ENCODE measurements at regions not wholly inside any gene's neighbourhood (a gene's known extent, or its start where the extent isn't known, plus 50 kb on each side); places are given as distances from the start of the nearest gene placed in this dataset.
A peak's percentile ranks its signal among the peaks of the same experiment; 100 is the strongest.

DNA sequence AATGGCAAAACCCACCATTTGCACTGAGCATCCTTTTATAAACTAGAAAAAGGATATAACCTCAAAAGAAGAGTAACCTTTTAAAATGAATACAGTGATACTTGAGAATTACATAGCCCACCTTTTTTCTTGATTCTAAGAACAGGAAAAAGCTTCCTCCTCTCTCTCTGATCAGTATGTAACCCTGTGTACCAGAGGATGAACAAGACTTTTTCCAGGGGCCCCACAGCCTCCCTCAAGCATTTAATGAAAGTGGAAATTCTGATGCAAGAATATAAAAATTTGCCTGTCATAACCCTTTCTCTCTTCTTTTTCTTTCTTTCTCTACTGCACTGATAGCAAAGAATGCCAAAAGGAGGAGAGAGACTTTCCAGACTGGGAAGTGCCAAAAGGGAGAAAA lies 64.2 kb upstream of the BTN3A2 start:
- TF ChIP-seq, protein P1, sequence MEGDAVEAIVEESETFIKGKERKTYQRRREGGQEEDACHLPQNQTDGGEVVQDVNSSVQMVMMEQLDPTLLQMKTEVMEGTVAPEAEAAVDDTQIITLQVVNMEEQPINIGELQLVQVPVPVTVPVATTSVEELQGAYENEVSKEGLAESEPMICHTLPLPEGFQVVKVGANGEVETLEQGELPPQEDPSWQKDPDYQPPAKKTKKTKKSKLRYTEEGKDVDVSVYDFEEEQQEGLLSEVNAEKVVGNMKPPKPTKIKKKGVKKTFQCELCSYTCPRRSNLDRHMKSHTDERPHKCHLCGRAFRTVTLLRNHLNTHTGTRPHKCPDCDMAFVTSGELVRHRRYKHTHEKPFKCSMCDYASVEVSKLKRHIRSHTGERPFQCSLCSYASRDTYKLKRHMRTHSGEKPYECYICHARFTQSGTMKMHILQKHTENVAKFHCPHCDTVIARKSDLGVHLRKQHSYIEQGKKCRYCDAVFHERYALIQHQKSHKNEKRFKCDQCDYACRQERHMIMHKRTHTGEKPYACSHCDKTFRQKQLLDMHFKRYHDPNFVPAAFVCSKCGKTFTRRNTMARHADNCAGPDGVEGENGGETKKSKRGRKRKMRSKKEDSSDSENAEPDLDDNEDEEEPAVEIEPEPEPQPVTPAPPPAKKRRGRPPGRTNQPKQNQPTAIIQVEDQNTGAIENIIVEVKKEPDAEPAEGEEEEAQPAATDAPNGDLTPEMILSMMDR (IDR thresholded peaks at IDR 0.05; ENCODE audit: low read depth, low read length) = no peak
- TF ChIP-seq, protein P2, sequence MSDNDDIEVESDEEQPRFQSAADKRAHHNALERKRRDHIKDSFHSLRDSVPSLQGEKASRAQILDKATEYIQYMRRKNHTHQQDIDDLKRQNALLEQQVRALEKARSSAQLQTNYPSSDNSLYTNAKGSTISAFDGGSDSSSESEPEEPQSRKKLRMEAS (IDR thresholded peaks at IDR 0.05; ENCODE audit: low read depth, low read length) = no peak
- TF ChIP-seq MYC (IDR thresholded peaks at IDR 0.05; ENCODE audit: low read depth, low read length) (no peak), POLR2A (IDR thresholded peaks at IDR 0.05; ENCODE audit: extremely low read depth, insufficient read length) (no peak)
- no peak for DNase-seq (ENCODE audit: low read depth)
- no peak overlapping the region for H3K4me3 ChIP-seq (ENCODE audit: low read depth, low read length)

DNA sequence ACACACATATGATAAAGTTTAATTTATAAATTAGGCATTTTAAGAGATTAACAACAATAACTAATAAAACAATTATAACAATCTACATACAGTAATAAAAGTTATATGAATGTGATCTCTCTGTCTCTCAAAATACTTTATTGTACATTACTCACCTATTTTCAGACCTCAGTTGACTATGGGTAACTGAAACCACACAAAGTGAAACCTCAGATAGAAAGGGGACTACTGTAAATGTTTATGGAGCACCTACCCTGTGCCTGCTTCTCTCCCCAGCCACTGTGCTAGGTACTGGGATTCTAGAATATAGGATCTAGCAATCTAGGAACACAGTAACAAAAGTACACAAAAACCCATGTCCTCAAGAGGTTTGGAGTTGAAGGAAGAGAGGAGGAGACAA lies 63.4 kb upstream of the BTN3A2 start:
- TF ChIP-seq POLR2A (IDR thresholded peaks at IDR 0.05; ENCODE audit: extremely low read depth, insufficient read length) (no peak), MYC (IDR thresholded peaks at IDR 0.05; ENCODE audit: low read depth, low read length) (no peak)
- TF ChIP-seq, protein P2 (IDR thresholded peaks at IDR 0.05; ENCODE audit: low read depth, low read length) = no peak
- TF ChIP-seq, protein P1 (IDR thresholded peaks at IDR 0.05; ENCODE audit: low read depth, low read length) = no peak
- no peak overlapping the region for H3K4me3 ChIP-seq (ENCODE audit: low read depth, low read length)
- DNase-seq (ENCODE audit: low read depth) = no peak

- no peak overlapping the region for H3K4me3 ChIP-seq (ENCODE audit: low read depth, low read length)
- TF ChIP-seq MYC (IDR thresholded peaks at IDR 0.05; ENCODE audit: low read depth, low read length) (no peak), POLR2A (IDR thresholded peaks at IDR 0.05; ENCODE audit: extremely low read depth, insufficient read length) (no peak)
- TF ChIP-seq, protein P2 (IDR thresholded peaks at IDR 0.05; ENCODE audit: low read depth, low read length) = no peak
- TF ChIP-seq, protein P1 (IDR thresholded peaks at IDR 0.05; ENCODE audit: low read depth, low read length) = no peak
- DNase-seq (ENCODE audit: low read depth) = no peak
These were observed 61.9 kb upstream of the BTN3A2 start for GRCh38 chr6:26302941-26303559.

DNA sequence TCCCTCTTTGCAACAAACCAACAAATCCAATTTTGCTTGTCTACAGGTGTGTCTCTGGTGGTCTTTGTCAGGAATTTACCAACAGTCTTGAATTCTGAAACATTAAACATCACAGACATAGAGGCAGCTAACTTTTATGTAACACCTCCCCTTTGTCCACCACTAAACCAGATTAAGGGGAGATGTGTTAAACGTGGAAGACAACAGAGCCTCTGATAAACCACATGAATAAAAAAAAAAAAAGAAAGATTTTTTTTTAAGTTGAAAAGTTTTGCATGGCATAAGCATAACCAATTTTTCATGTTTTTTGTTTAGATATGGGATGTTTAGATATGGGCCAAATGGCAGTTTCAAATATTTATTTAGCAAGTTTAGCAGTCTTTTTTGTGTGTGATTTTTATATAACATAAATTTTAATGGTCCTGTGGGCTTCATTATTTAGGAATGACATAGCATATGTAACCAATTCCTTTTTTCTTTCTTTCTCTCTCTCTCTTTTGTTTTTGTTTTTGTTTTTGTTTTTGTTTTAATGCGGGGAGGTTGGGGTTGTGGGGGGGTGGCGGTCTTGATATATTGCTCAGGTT lies 60.7 kb upstream of the BTN3A2 start:
- peak overlapping the region; percentile 60 for H3K4me3 ChIP-seq (ENCODE audit: low read depth, low read length)
- no peak for DNase-seq (ENCODE audit: low read depth)

DNA sequence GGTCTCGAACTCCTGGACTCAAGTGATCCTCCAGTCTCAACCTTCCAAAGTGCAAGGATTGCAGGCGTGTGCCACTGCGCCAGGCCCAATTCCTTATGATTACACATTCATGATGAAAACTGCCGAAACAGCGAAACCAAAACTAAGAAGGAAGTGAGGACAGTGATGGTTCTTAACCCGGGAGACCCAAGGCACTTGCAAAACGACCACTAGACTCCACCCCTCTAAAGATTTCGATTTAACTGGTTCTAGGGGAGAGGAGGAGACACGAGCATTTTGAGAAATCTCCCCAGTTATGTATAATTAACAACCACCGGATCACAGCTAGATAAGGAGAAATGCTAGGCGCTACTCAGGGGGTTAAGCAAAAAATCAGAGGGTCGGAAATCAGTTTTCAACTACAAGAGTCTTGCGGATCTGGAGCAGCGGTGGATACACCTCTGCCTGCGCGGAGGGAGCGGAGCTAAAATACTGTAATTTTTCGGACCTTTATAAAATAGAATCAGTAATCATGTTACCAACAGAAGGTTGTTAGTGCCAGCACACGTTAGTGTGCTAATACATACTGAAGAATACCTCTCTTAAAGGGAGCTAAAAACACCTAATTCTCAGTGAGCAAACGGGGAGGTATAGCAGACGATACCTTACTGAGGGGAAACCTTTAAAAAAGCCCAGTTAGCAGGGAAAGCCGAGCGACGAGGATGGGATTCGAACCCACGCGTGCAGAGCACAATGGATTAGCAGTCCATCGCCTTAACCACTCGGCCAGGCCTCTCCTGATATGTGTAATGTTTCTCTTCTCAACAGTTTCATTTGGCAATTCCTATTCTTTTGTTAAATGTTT lies 60.0 kb upstream of the BTN3A2 start:
- peak overlapping the region; percentile 60 for H3K4me3 ChIP-seq (ENCODE audit: low read depth, low read length)
- DNase-seq (ENCODE audit: low read depth) = peak; percentile 85
- TF ChIP-seq MYC (IDR thresholded peaks at IDR 0.05; ENCODE audit: low read depth, low read length) (peak; percentile 57), POLR2A (IDR thresholded peaks at IDR 0.05; ENCODE audit: extremely low read depth, insufficient read length) (no peak)
- TF ChIP-seq, protein P2 (IDR thresholded peaks at IDR 0.05; ENCODE audit: low read depth, low read length) = peak; percentile 60; the same call in 1 of the 2 replicates

More for the DNA sequence above, 60.7 kb upstream of the BTN3A2 start:
- TF ChIP-seq, protein P2 (IDR thresholded peaks at IDR 0.05; ENCODE audit: low read depth, low read length) = no peak
- TF ChIP-seq MYC (IDR thresholded peaks at IDR 0.05; ENCODE audit: low read depth, low read length) (no peak), POLR2A (IDR thresholded peaks at IDR 0.05; ENCODE audit: extremely low read depth, insufficient read length) (no peak)
- TF ChIP-seq, protein P1 (IDR thresholded peaks at IDR 0.05; ENCODE audit: low read depth, low read length) = no peak
